NCI-H1694 treated with DMSO at 0.1 percent for 48 hours (cell line): ENCODE measurements at regions not wholly inside any gene's neighbourhood (a gene's known extent, or its start where the extent isn't known, plus 50 kb on each side); places are given as distances from the start of the nearest gene placed in this dataset.
"Not testable (repeated sequence)": the region's sequence is repeated elsewhere in the genome, so short reads cannot be mapped to it uniquely, and the experiment has no call there.

Experiments used
- DNase-seq: peaks from one replicate; lab custom pipeline; 2025; lab: John Stamatoyannopoulos, UW

GRCh38 chr3:11739706-11740105 lies 96.0 kb upstream of the VGLL4 start:
- no peak for DNase-seq

- DNase-seq: no peak
Observed at GRCh38 chr3:11739123-11739522, 95.4 kb upstream of the VGLL4 start.

- DNase-seq: no peak
Observed at GRCh38 chr3:11737742-11738141, 94.0 kb upstream of the VGLL4 start.

GRCh38 chr3:11736136-11736833 lies 92.6 kb upstream of the VGLL4 start:
- DNase-seq: no peak

GRCh38 chr3:11735638-11736037 lies 91.9 kb upstream of the VGLL4 start:
- DNase-seq: no peak

GRCh38 chr3:11735111-11735510 lies 91.4 kb upstream of the VGLL4 start:
- DNase-seq: not testable (repeated sequence)

- DNase-seq: no peak
Observed at GRCh38 chr3:11733914-11734313, 90.2 kb upstream of the VGLL4 start.

GRCh38 chr3:11727207-11727606 lies 83.5 kb upstream of the VGLL4 start:
- no peak for DNase-seq

GRCh38 chr3:11726146-11726545 lies 82.4 kb upstream of the VGLL4 start:
- DNase-seq: no peak

- DNase-seq: not testable (repeated sequence)
Observed at GRCh38 chr3:11725340-11725641, 81.6 kb upstream of the VGLL4 start.

- DNase-seq: no peak
Observed at GRCh38 chr3:11724615-11725339, 81.1 kb upstream of the VGLL4 start.

- no peak for DNase-seq
Observed at GRCh38 chr3:11721479-11721878, 77.8 kb upstream of the VGLL4 start.

GRCh38 chr3:11720917-11721411 lies 77.2 kb upstream of the VGLL4 start:
- DNase-seq: peak; percentile 2

GRCh38 chr3:11720304-11720898 lies 76.7 kb upstream of the VGLL4 start:
- peak; percentile 3 for DNase-seq

GRCh38 chr3:11719406-11720303 lies 75.9 kb upstream of the VGLL4 start:
- peak; percentile 1 for DNase-seq

- DNase-seq: no peak
Observed at GRCh38 chr3:11718637-11719405, 75.1 kb upstream of the VGLL4 start.

- no peak for DNase-seq
Observed at GRCh38 chr3:11717768-11718636, 74.3 kb upstream of the VGLL4 start.

- no peak for DNase-seq
Observed at GRCh38 chr3:11717301-11717700, 73.6 kb upstream of the VGLL4 start.

GRCh38 chr3:11716573-11717290 lies 73.0 kb upstream of the VGLL4 start:
- no peak for DNase-seq

- DNase-seq: no peak
Observed at GRCh38 chr3:11713171-11713570, 69.5 kb upstream of the VGLL4 start.
